Astrocyte (in vitro differentiated cells and primary cell): ENCODE measurements at regions not wholly inside any gene's neighbourhood (a gene's known extent, or its start where the extent isn't known, plus 50 kb on each side); places are given as distances from the start of the nearest gene placed in this dataset.
"Not testable (repeated sequence)": the region's sequence is repeated elsewhere in the genome, so short reads cannot be mapped to it uniquely, and the experiment has no call there.

Experiments used
- DNase-seq: peaks from one replicate; pipeline ENCODE4 v3.0.0-alpha.2; 2010; ENCODE audit warnings: low read depth
- FAIRE-seq: peaks from 2 replicates; lab custom pipeline; 2011; peaks lifted over from hg19 to GRCh38; lab: Jason Lieb, UNC
- H2AFZ ChIP-seq: 2 replicates; pipeline ENCODE4 v1.6.0; 2012; ENCODE audit warnings: low read depth, low read length, inconsistent platforms
- H3K27ac ChIP-seq: 2 replicates; pipeline ENCODE4 v1.5.1; 2011; ENCODE audit warnings: low read depth, low read length, inconsistent platforms
- H3K27me3 ChIP-seq: 2 replicates; pipeline ENCODE4 v1.6.0; 2011; ENCODE audit warnings: low read length, inconsistent platforms; ENCODE audit not compliant: insufficient read depth
- H3K36me3 ChIP-seq: 2 replicates; pipeline ENCODE4 v1.5.1; 2011; ENCODE audit warnings: low read length, inconsistent platforms; ENCODE audit not compliant: insufficient read depth
- H3K4me1 ChIP-seq: 2 replicates; pipeline ENCODE4 v1.5.1; 2011; ENCODE audit warnings: low read length, inconsistent platforms; ENCODE audit not compliant: insufficient read depth
- H3K4me2 ChIP-seq: 2 replicates; pipeline ENCODE4 v1.6.0; 2012; ENCODE audit warnings: low read length, inconsistent platforms
- H3K4me3 ChIP-seq: 2 replicates; pipeline ENCODE4 v1.5.1; 2011; ENCODE audit warnings: low read depth, mild to moderate bottlenecking, low read length, inconsistent platforms; ENCODE audit not compliant: insufficient read depth
- H3K79me2 ChIP-seq: 2 replicates; pipeline ENCODE4 v1.6.0; 2012; ENCODE audit warnings: mild to moderate bottlenecking, low read length, inconsistent platforms; ENCODE audit not compliant: insufficient read depth
- H3K9ac ChIP-seq: 2 replicates; pipeline ENCODE4 v1.6.0; 2012; ENCODE audit warnings: mild to moderate bottlenecking, low read length, inconsistent platforms
- H3K9me3 ChIP-seq: 2 replicates; pipeline ENCODE4 v1.5.1; 2012; ENCODE audit warnings: low read depth, mild to moderate bottlenecking, low read length, inconsistent platforms; ENCODE audit not compliant: insufficient read depth
- H4K20me1 ChIP-seq: 2 replicates; pipeline ENCODE4 v1.6.0; 2012; ENCODE audit warnings: low read length, inconsistent platforms; ENCODE audit not compliant: insufficient read depth
- H3K27ac Mint-ChIP-seq: one replicate; pipeline ENCODE4 v1.8.0; 2021; ENCODE audit warnings: mild to moderate bottlenecking, mixed read lengths; ENCODE audit not compliant: unreplicated experiment
- H3K27me3 Mint-ChIP-seq: one replicate; pipeline ENCODE4 v1.8.0; 2021; ENCODE audit warnings: low read depth, mixed read lengths; ENCODE audit not compliant: unreplicated experiment
- H3K36me3 Mint-ChIP-seq: one replicate; pipeline ENCODE4 v1.8.0; 2021; ENCODE audit warnings: low read depth, mixed read lengths; ENCODE audit not compliant: unreplicated experiment
- H3K4me1 Mint-ChIP-seq: one replicate; pipeline ENCODE4 v1.8.0; 2021; ENCODE audit warnings: low read depth, mixed read lengths; ENCODE audit not compliant: unreplicated experiment
- H3K4me3 Mint-ChIP-seq: one replicate; pipeline ENCODE4 v1.8.0; 2021; ENCODE audit warnings: mild to moderate bottlenecking, moderate library complexity, mixed read lengths; ENCODE audit not compliant: unreplicated experiment
- H3K9me3 Mint-ChIP-seq: one replicate; pipeline ENCODE4 v1.8.0; 2021; ENCODE audit warnings: mild to moderate bottlenecking, mixed read lengths; ENCODE audit not compliant: unreplicated experiment
- EZH2 ChIP-seq: IDR thresholded peaks from 2 replicates; pipeline ENCODE4 v1.6.1; 2012; ENCODE audit warnings: mild to moderate bottlenecking, low read length, inconsistent platforms; ENCODE audit not compliant: insufficient read depth
- TF ChIP-seq, protein P1 (sequence below): IDR thresholded peaks from 2 replicates; pipeline ENCODE4 v1.5.1; 2011; ENCODE audit warnings: low read depth, mild to moderate bottlenecking, inconsistent platforms, low read length, moderate library complexity; ENCODE audit not compliant: insufficient read depth

DNA sequence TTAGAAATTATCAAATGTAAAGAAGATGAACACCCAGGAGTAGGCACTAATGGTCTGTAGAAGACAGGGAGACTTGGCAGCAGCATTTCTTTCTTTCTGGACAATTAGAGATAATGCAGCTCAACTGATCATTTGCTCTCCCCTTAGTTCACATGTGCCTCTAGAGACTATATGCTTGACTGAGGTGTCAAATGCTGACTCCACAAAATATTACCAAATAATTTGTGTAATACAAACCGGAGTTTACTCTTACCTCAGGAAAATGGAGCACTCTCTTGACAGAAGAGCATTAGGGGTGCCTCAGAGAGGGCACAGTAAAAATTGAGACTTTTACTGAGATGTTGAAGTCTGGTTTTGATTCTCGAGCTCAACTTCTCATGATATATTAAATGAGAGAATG, 131.8 kb downstream of the ATP6V1G3 start:
- H3K9me3 Mint-ChIP-seq, result peaks cover 5% of the 10 kb centered on the region
- Histone ChIP-seq H3K79me2 (no peaks in the 10 kb centered on the region), H2AFZ (no peak overlapping the region), H4K20me1 (no peaks in the 10 kb centered on the region), H3K4me3 (no peak overlapping the region), H3K9me3 (no peaks in the 10 kb centered on the region), H3K9ac (no peak overlapping the region), H3K36me3 (no peaks in the 10 kb centered on the region), H3K4me2 (no peak overlapping the region), H3K27me3 (no peaks in the 10 kb centered on the region), H3K4me1 (no peaks in the 10 kb centered on the region), H3K27ac (no peak overlapping the region)
- H3K36me3 Mint-ChIP-seq, result no peaks in the 10 kb centered on the region
- no peak overlapping the region for H3K27ac Mint-ChIP-seq
- H3K27me3 Mint-ChIP-seq, result no peaks in the 10 kb centered on the region
- TF ChIP-seq, protein P1, sequence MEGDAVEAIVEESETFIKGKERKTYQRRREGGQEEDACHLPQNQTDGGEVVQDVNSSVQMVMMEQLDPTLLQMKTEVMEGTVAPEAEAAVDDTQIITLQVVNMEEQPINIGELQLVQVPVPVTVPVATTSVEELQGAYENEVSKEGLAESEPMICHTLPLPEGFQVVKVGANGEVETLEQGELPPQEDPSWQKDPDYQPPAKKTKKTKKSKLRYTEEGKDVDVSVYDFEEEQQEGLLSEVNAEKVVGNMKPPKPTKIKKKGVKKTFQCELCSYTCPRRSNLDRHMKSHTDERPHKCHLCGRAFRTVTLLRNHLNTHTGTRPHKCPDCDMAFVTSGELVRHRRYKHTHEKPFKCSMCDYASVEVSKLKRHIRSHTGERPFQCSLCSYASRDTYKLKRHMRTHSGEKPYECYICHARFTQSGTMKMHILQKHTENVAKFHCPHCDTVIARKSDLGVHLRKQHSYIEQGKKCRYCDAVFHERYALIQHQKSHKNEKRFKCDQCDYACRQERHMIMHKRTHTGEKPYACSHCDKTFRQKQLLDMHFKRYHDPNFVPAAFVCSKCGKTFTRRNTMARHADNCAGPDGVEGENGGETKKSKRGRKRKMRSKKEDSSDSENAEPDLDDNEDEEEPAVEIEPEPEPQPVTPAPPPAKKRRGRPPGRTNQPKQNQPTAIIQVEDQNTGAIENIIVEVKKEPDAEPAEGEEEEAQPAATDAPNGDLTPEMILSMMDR, result no peak
- no peak for DNase-seq
- no peaks in the 10 kb centered on the region for H3K4me1 Mint-ChIP-seq
- no peak for FAIRE-seq
- no peak overlapping the region for H3K4me3 Mint-ChIP-seq

DNA sequence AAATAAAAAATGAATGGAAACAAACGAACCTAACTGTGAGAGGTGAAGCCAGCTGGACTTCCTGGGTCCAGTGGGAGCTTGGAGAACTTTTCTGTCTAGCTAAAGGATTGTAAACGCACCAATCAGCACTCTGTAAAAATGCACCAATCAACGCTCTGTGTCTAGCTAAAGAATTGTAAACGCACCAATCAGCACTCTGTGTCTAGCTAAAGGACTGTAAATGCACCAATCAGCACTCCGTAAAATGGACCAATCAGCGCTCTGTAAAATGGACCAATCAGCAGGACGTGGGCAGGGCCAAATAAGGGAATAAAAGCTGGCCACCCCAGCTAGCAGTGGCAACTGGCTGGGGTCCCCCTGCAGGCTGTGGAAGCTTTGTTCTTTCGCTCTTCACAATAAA, 135.8 kb downstream of the ATP6V1G3 start:
- H3K9me3 Mint-ChIP-seq, H3K36me3 Mint-ChIP-seq, H3K36me3 ChIP-seq, H3K27ac ChIP-seq, H4K20me1 ChIP-seq, H3K27me3 Mint-ChIP-seq, H3K4me2 ChIP-seq, H3K9ac ChIP-seq, H3K79me2 ChIP-seq, H3K27me3 ChIP-seq, H3K4me1 Mint-ChIP-seq, H3K9me3 ChIP-seq, H3K4me1 ChIP-seq, H2AFZ ChIP-seq, H3K4me3 Mint-ChIP-seq, FAIRE-seq, H3K27ac Mint-ChIP-seq, DNase-seq, H3K4me3 ChIP-seq: not testable (repeated sequence)

DNA sequence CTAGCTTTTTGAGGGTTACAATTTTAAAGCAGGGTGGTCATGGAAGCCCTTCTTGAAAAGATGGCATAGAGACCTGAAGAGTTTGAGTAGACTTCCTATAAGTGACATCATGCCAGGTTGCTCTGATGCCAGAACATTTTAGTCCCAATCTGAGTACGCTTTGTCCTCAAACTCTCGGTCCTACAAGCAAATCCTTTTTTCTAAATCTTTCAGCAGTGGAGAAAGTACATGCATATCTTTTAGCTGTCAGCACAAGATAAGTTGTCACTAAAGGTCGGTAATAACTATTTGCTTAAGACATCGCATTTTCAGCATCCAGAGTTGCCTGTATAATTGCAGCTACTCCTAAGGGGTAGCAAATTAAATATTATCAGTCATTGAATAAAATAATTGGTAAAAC, 140.4 kb downstream of the ATP6V1G3 start:
- no peaks in the 10 kb centered on the region for H3K9me3 Mint-ChIP-seq
- FAIRE-seq, result no peak
- TF ChIP-seq EZH2, result no peak
- TF ChIP-seq, protein P1, result no peak

More for the DNA sequence above, 140.4 kb downstream of the ATP6V1G3 start:
- Histone ChIP-seq H3K4me2 (no peak overlapping the region), H2AFZ (no peak overlapping the region), H3K36me3 (no peaks in the 10 kb centered on the region), H4K20me1 (no peaks in the 10 kb centered on the region), H3K27ac (no peak overlapping the region), H3K79me2 (no peaks in the 10 kb centered on the region), H3K9me3 (no peaks in the 10 kb centered on the region), H3K4me3 (no peak overlapping the region), H3K4me1 (no peaks in the 10 kb centered on the region), H3K27me3 (no peaks in the 10 kb centered on the region), H3K9ac (no peak overlapping the region)
- H3K27ac Mint-ChIP-seq, result no peak overlapping the region
- peaks cover 4% of the 10 kb centered on the region for H3K27me3 Mint-ChIP-seq
- DNase-seq, result no peak
- H3K4me1 Mint-ChIP-seq, result no peaks in the 10 kb centered on the region
- no peaks in the 10 kb centered on the region for H3K36me3 Mint-ChIP-seq
- no peak overlapping the region for H3K4me3 Mint-ChIP-seq
